ENCODE measurements at regions not wholly inside any gene's neighbourhood (a gene's known extent, or its start where the extent isn't known, plus 50 kb on each side); places are given as distances from the start of the nearest gene placed in this dataset.

GRCh38 chr16:65889533-65889966 lies 476.9 kb upstream of the CDH5 start:
- Histone ChIP-seq H3K36me3 (ENCODE audit: control insufficient read depth, insufficient read depth, low read length) (no peaks in the 10 kb centered on the region), H3K4me3 (ENCODE audit: low read depth, low read length) (no peak overlapping the region), H3K27me3 (ENCODE audit: control insufficient read depth, insufficient read depth, low read length) (no peaks in the 10 kb centered on the region; the same call in 1 of the 2 replicates)
- no peak for TF ChIP-seq CTCF (IDR thresholded peaks at IDR 0.05; ENCODE audit: insufficient read depth, low read depth, low read length)
- ChIA-PET POLR2A (no interaction called here), CTCF (interaction anchor here (1.4 kb wide), 1 partner anchor 21 kb away, joined by 5 read pairs; no protein-coding TSS in a partner anchor)
- DNase-seq (ENCODE audit: low read depth) = no peak

- H3K4me3 ChIP-seq (ENCODE audit: low read depth, low read length) = no peak overlapping the region
- DNase-seq (ENCODE audit: low read depth) = no peak
Measured at GRCh38 chr16:65888201-65888600, 478.3 kb upstream of the CDH5 start.

GRCh38 chr16:65884018-65884417 lies 482.5 kb upstream of the CDH5 start:
- Histone ChIP-seq H3K4me3 (ENCODE audit: low read depth, low read length) (no peak overlapping the region), H3K27me3 (ENCODE audit: control insufficient read depth, insufficient read depth, low read length) (no peaks in the 10 kb centered on the region; the same call in 1 of the 2 replicates), H3K36me3 (ENCODE audit: control insufficient read depth, insufficient read depth, low read length) (no peaks in the 10 kb centered on the region)
- peak; percentile 26 for DNase-seq (ENCODE audit: low read depth)
- CTCF ChIA-PET = no interaction called here
- POLR2A ChIA-PET = no interaction called here
- TF ChIP-seq CTCF (IDR thresholded peaks at IDR 0.05; ENCODE audit: insufficient read depth, low read depth, low read length) = no peak

More at GRCh38 chr16:65888201-65888600, 478.3 kb upstream of the CDH5 start:
- H3K36me3 ChIP-seq (ENCODE audit: control insufficient read depth, insufficient read depth, low read length) = no peaks in the 10 kb centered on the region
- ChIA-PET CTCF (interaction anchor here (1.2 to 1.6 kb wide), 2 partner anchors 12 to 24 kb away, joined by 3 read pairs; no protein-coding TSS in a partner anchor), POLR2A (no interaction called here)
- H3K27me3 ChIP-seq (ENCODE audit: control insufficient read depth, insufficient read depth, low read length) = no peaks in the 10 kb centered on the region; the same call in 1 of the 2 replicates
- TF ChIP-seq CTCF (IDR thresholded peaks at IDR 0.05; ENCODE audit: insufficient read depth, low read depth, low read length) = no peak

- H3K4me3 ChIP-seq (ENCODE audit: low read depth, low read length) = no peak overlapping the region
- DNase-seq (ENCODE audit: low read depth) = no peak
- ChIA-PET POLR2A (no interaction called here), CTCF (no interaction called here)
- H3K36me3 ChIP-seq (ENCODE audit: control insufficient read depth, insufficient read depth, low read length) = no peaks in the 10 kb centered on the region
- TF ChIP-seq CTCF (IDR thresholded peaks at IDR 0.05; ENCODE audit: insufficient read depth, low read depth, low read length) = no peak
- no peaks in the 10 kb centered on the region; the same call in 1 of the 2 replicates for H3K27me3 ChIP-seq (ENCODE audit: control insufficient read depth, insufficient read depth, low read length)
Measured at GRCh38 chr16:65878347-65878746, 488.1 kb upstream of the CDH5 start.

- CTCF ChIA-PET = no interaction called here
- POLR2A ChIA-PET = no interaction called here
- no peak for DNase-seq (ENCODE audit: low read depth)
- no peak overlapping the region for H3K4me3 ChIP-seq (ENCODE audit: low read depth, low read length)
- no peaks in the 10 kb centered on the region; the same call in 1 of the 2 replicates for H3K27me3 ChIP-seq (ENCODE audit: control insufficient read depth, insufficient read depth, low read length)
- TF ChIP-seq CTCF (IDR thresholded peaks at IDR 0.05; ENCODE audit: insufficient read depth, low read depth, low read length) = no peak
- H3K36me3 ChIP-seq (ENCODE audit: control insufficient read depth, insufficient read depth, low read length) = no peaks in the 10 kb centered on the region
Measured at GRCh38 chr16:65876624-65877023, 489.9 kb upstream of the CDH5 start.
